ENCODE measurements at regions not wholly inside any gene's neighbourhood (a gene's known extent, or its start where the extent isn't known, plus 50 kb on each side); places are given as distances from the start of the nearest gene placed in this dataset.

GRCh38 chr3:154850921-154851320 lies 229.2 kb upstream of the MME start:
- TF ChIP-seq CTCF (IDR thresholded peaks at IDR 0.05) = no peak
- TF ChIP-seq POLR2A (IDR thresholded peaks at IDR 0.05) = no peak
- ATAC-seq = no peak
- no peak overlapping the region for H3K27ac ChIP-seq
- WGBS, 4 donors = 80 to 89% (median 84%) methylated on average over 2 of the region's 2 CpGs
- no peak overlapping the region for H3K4me3 ChIP-seq
- intact Hi-C loops (cut with DNase I) = no loop called here
- no peaks in the 10 kb centered on the region for H3K27me3 ChIP-seq
- H3K36me3 ChIP-seq = no peaks in the 10 kb centered on the region
- H3K9me3 ChIP-seq = no peaks in the 10 kb centered on the region
- no peaks in the 10 kb centered on the region for H3K4me1 ChIP-seq
- DNase-seq = no peak

DNA sequence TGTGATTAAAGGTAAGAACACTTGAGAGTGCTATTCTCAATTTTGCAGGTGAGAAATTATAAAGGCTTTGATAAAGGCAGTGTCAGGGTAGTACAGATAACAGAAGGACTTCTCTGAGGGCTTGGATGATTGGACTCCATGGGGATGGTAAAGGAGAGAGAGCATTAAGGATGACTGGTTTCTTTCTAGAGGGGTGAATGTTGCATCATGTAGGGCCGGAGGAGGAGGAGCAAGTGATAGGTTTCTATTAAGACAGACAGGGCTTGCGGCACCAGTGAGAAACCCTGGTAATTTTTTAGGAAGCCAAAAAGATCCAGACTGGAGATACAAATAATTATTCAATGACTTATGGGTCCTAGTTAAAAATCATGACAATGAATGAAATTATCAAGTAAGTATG lies 230.7 kb upstream of the MME start:
- Histone ChIP-seq H3K9me3 (no peaks in the 10 kb centered on the region), H3K4me1 (no peaks in the 10 kb centered on the region), H3K27ac (no peak overlapping the region), H3K36me3 (no peaks in the 10 kb centered on the region), H3K4me3 (no peak overlapping the region), H3K27me3 (no peaks in the 10 kb centered on the region)
- ATAC-seq (no peak), DNase-seq (no peak)
- WGBS, 4 donors = 70 to 97% (median 91%) methylated on average over 2 of the region's 2 CpGs
- no peak for TF ChIP-seq POLR2A (IDR thresholded peaks at IDR 0.05)
- no peak for TF ChIP-seq CTCF (IDR thresholded peaks at IDR 0.05)
- intact Hi-C loops (cut with DNase I) = no loop called here

DNA sequence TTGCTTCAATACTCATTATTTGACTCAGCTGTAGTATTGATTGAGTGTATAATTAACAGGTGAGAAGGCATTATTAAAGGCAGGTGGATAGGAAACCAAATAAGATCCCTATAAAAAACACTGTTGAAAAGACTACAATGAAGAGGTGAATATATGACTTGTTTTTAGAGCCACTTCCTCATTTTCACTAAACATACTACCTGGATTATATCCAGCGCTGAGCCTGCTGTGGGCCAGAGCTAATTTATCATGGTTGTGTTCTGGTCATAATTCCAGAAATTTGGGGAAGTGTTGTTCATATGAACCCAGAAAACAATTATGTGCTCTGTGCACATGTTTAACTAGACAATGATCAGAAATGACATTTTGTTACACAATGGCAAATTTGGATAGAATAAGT lies 235.3 kb upstream of the MME start:
- no peak for ATAC-seq
- TF ChIP-seq CTCF (IDR thresholded peaks at IDR 0.05) (no peak), POLR2A (IDR thresholded peaks at IDR 0.05) (no peak)
- no peak overlapping the region for H3K27ac ChIP-seq
- H3K9me3 ChIP-seq = no peaks in the 10 kb centered on the region
- no peaks in the 10 kb centered on the region for H3K4me1 ChIP-seq
- WGBS, 4 donors = 88 to 95% (median 91%) methylated on average over 1 of the region's 1 CpG
- intact Hi-C loops (cut with DNase I) = no loop called here
- H3K27me3 ChIP-seq = no peaks in the 10 kb centered on the region
- no peaks in the 10 kb centered on the region for H3K36me3 ChIP-seq
- DNase-seq = no peak
- H3K4me3 ChIP-seq = no peak overlapping the region

GRCh38 chr3:154843647-154844046 lies 236.5 kb upstream of the MME start:
- ATAC-seq (no peak), DNase-seq (no peak)
- no peaks in the 10 kb centered on the region for H3K4me1 ChIP-seq
- no peaks in the 10 kb centered on the region for H3K36me3 ChIP-seq
- H3K4me3 ChIP-seq = no peak overlapping the region
- TF ChIP-seq POLR2A (IDR thresholded peaks at IDR 0.05) = no peak
- TF ChIP-seq CTCF (IDR thresholded peaks at IDR 0.05) = no peak
- no peaks in the 10 kb centered on the region for H3K9me3 ChIP-seq
- intact Hi-C loops (cut with DNase I) = no loop called here
- 33 to 46% (median 40%) methylated on average over 1 of the region's 1 CpG for WGBS, 4 donors
- no peaks in the 10 kb centered on the region for H3K27me3 ChIP-seq
- H3K27ac ChIP-seq = no peak overlapping the region
